CD4-positive, CD25-positive, alpha-beta regulatory T cell (primary cell): ENCODE measurements at regions not wholly inside any gene's neighbourhood (a gene's known extent, or its start where the extent isn't known, plus 50 kb on each side); places are given as distances from the start of the nearest gene placed in this dataset.

ENCODE experiments used
- ATAC-seq, 2 donors: fragments of 150-1000 bp; cut with Tn5 transposase; one replicate each; pipeline ENCODE4 v1.10.0; 2021; ENCODE audit warnings: low read depth in 2 of 2, moderate number of reproducible peaks in 2 of 2, moderate library complexity in 1 of 2
- DNase-seq, 3 donors: peaks; one replicate each; pipeline versions ENCODE4 v3.0.0 to v3.0.0-alpha.2; 2012 to 2022; ENCODE audit warnings: mixed read lengths in 1 of 3
- H3K27ac ChIP-seq: one replicate; pipeline ENCODE4 v1.7.0; 2013; ENCODE audit warnings: mild to moderate bottlenecking, low read length; ENCODE audit not compliant: insufficient read depth, poor library complexity, severe bottlenecking
- H3K27me3 ChIP-seq: one replicate; pipeline ENCODE4 v1.7.0; 2013; ENCODE audit warnings: low read length; ENCODE audit not compliant: control insufficient read depth, insufficient read depth
- H3K36me3 ChIP-seq: one replicate; pipeline ENCODE4 v1.7.0; 2013; ENCODE audit warnings: mild to moderate bottlenecking, low read length, moderate library complexity; ENCODE audit not compliant: control insufficient read depth, insufficient read depth
- H3K4me1 ChIP-seq: 2 replicates; pipeline ENCODE4 v1.7.0; 2013; ENCODE audit warnings: mild to moderate bottlenecking, low read length; ENCODE audit not compliant: insufficient read depth, control insufficient read depth, poor library complexity, severe bottlenecking
- H3K4me3 ChIP-seq: one replicate; pipeline ENCODE4 v1.7.0; 2013; ENCODE audit warnings: low read depth, mild to moderate bottlenecking, low read length, moderate library complexity
- H3K9me3 ChIP-seq, 2 experiments: 1 replicate in 1 of 2; 2 replicates in 1 of 2; pipeline ENCODE4 v1.7.0; 2013; ENCODE audit warnings: low read length in 2 of 2, mild to moderate bottlenecking in 1 of 2, moderate library complexity in 1 of 2; ENCODE audit not compliant: control insufficient read depth in 2 of 2
- H3K27ac Mint-ChIP-seq, 3 donors: one replicate each; pipeline ENCODE4 v1.8.0; 2020 to 2022; ENCODE audit warnings: mild to moderate bottlenecking in 3 of 3, mixed read lengths in 3 of 3, moderate library complexity in 2 of 3
- H3K27me3 Mint-ChIP-seq: one replicate; pipeline ENCODE4 v1.8.0; 2022; ENCODE audit warnings: mild to moderate bottlenecking, mixed read lengths
- H3K36me3 Mint-ChIP-seq: one replicate; pipeline ENCODE4 v1.8.0; 2020; ENCODE audit warnings: mixed read lengths
- H3K4me1 Mint-ChIP-seq, 4 donors: one replicate each; pipeline ENCODE4 v1.8.0; 2020 to 2022; ENCODE audit warnings: mixed read lengths in 4 of 4, mild to moderate bottlenecking in 1 of 4
- H3K4me3 Mint-ChIP-seq, 4 donors: one replicate each; pipeline ENCODE4 v1.8.0; 2020 to 2022; ENCODE audit warnings: mild to moderate bottlenecking in 4 of 4, mixed read lengths in 4 of 4, moderate library complexity in 3 of 4
- H3K9me3 Mint-ChIP-seq, 7 donors: one replicate each; pipeline ENCODE4 v1.8.0; 2020 to 2022; ENCODE audit warnings: mixed read lengths in 7 of 7, mild to moderate bottlenecking in 3 of 7, moderate library complexity in 2 of 7

DNA sequence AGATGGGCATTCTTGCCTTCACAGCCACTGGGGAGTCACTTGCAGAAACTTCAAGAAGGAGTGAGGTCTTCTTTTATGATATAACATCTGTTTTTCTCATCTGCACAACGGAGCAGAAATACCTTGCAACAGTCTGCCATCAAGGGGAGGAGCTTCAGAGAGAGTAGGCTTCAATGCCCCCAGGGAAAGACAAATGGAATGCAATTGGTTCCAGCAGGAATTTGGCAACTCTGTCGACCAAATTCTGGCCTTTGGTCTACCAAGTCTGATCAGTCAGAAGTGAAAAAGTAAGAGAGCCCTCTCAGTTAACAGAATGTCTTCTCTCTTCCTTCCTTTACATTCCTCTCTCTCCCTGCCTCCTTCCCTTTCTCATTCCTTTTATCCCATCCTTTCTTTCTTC, 229.3 kb downstream of the IDS start:
- no peak for DNase-seq
- H3K4me3 Mint-ChIP-seq: no peak overlapping the region
- no peak overlapping the region for H3K27ac ChIP-seq
- H3K9me3 Mint-ChIP-seq: no peaks in the 10 kb centered on the region
- H3K4me1 Mint-ChIP-seq: no peaks in the 10 kb centered on the region
- no peaks in the 10 kb centered on the region for H3K4me1 ChIP-seq
- H3K27me3 ChIP-seq: no peaks in the 10 kb centered on the region
- no peaks in the 10 kb centered on the region for H3K36me3 Mint-ChIP-seq
- no peaks in the 10 kb centered on the region for H3K9me3 ChIP-seq
- ATAC-seq: no peak
- H3K27ac Mint-ChIP-seq: no peak overlapping the region
- H3K4me3 ChIP-seq: no peak overlapping the region
- H3K36me3 ChIP-seq: no peaks in the 10 kb centered on the region
- no peaks in the 10 kb centered on the region for H3K27me3 Mint-ChIP-seq

DNA sequence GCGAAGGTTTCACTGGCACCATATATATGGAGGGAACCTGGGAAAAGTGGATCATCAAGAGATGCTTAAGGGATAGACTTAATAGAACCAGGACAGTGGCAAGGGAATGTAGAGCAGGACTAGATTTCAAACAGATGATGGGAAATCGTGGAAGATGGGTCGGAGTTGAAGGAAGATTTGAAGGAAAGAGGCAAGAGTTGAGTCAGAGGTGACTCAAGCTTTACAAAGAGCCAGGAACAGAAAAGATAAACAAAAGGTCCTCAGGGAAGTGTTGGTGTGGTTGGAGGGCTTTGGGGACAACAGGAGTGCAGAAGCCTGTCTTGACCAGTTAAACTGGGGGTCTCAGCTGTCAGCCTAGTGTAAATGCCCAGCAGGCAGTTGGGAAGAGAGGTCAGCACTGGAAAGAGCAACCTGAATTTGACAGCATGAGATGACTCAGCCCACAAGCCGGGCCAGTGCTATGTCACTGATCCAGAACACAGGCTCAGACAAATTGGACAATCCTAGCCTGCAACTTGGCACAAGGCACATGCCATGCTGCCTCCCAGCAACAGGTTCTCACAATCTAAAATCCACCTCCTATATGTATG, 230.5 kb downstream of the IDS start:
- H3K27ac Mint-ChIP-seq: no peak overlapping the region
- DNase-seq: no peak
- Histone ChIP-seq H3K9me3 (no peaks in the 10 kb centered on the region), H3K27me3 (no peaks in the 10 kb centered on the region), H3K36me3 (no peaks in the 10 kb centered on the region), H3K4me1 (no peaks in the 10 kb centered on the region), H3K27ac (no peak overlapping the region), H3K4me3 (no peak overlapping the region)
- no peak overlapping the region for H3K4me3 Mint-ChIP-seq
- H3K27me3 Mint-ChIP-seq: no peaks in the 10 kb centered on the region
- H3K9me3 Mint-ChIP-seq: no peaks in the 10 kb centered on the region
- no peaks in the 10 kb centered on the region for H3K36me3 Mint-ChIP-seq
- ATAC-seq: no peak
- no peaks in the 10 kb centered on the region for H3K4me1 Mint-ChIP-seq

DNA sequence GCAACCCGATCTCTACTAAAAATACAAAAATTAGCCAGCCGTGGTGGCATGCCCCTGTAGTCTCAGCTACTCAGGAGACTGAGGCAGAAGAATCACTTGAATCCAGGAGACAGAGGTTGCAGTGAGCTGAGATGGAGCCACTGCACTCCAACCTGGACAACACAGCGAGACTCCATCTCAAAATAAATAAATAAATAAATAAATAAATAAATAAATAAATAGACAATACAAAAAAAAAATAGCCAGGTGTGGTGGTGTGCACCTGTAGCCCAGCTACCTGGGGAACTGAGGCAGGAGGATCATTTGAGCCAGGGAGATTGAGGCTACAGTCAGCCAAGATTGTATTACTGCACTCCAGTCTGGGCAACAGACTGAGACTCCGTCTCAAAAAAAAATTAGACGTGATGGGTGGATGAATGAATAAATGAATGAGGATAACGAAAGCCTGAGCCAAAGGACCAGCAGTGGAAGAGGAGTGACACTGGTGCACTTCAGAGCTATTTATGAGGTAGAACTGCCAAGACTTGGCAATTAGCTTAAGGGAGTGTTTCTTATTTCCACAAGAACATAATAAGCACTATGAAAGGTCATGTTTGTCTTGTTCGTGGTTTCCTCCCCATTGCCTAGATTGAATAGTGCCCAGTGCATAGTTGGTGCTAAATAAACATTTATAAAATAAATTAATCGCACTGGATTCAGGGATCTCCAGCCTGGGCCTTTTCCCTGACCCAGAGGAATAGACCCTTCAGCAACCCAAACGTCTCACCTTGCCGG, 232.2 kb downstream of the IDS start:
- H3K9me3 ChIP-seq: no peaks in the 10 kb centered on the region
- no peak overlapping the region for H3K4me3 ChIP-seq
- DNase-seq (no peak), ATAC-seq (no peak)
- Mint-ChIP-seq H3K27me3 (no peaks in the 10 kb centered on the region), H3K36me3 (no peaks in the 10 kb centered on the region), H3K4me3 (no peak overlapping the region), H3K4me1 (no peaks in the 10 kb centered on the region), H3K27ac (no peak overlapping the region), H3K9me3 (no peaks in the 10 kb centered on the region)
- H3K27ac ChIP-seq: no peak overlapping the region
- no peaks in the 10 kb centered on the region for H3K27me3 ChIP-seq
- no peaks in the 10 kb centered on the region for H3K4me1 ChIP-seq
- H3K36me3 ChIP-seq: no peaks in the 10 kb centered on the region

DNA sequence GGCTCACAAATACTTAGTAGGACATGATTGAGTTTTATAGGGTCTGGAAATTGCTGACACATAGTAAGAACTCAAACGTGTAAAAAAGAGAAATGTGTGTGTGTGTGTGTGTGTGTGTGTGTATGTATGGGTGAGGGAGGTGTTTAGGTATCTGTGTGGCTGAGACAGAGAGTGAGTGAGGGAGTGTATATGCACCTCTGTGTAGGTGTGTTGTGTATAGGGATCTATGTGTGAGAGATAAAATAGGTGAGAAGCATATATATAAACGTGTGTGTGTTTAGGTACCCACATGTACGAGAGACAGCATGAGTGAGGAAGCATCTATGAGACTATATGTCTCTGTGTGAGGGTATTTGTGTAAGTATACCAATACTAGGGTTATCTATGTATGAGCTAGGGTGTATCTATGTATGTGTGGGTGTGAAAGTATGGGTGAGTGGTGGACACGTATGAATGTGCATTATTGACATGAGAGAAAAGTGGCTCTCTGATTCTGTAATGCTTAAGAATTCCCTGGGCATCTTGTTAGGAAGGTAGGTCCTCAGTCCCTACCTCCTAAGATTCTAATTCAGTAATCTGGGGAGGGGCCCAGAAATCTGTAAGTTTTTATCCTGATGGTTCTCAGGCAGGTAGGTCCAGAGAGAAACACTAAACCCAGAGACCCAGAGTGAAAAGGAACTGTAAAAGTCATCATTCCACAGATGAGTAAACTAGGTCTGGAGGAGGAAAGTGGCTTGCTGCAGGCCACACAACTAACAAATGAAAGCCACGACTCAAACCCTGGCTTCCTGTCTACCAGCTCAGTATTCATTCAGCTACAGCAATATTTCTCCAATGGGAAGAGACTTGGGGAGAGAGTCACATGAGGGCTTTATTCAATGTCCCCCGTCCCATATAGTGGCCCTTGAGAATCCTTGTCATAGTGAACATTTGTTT, 237.0 kb downstream of the IDS start:
- Mint-ChIP-seq H3K36me3 (no peaks in the 10 kb centered on the region), H3K4me1 (no peaks in the 10 kb centered on the region), H3K4me3 (no peak overlapping the region), H3K27me3 (no peaks in the 10 kb centered on the region), H3K9me3 (peaks cover 0 to 10% (median 0%) of the 10 kb centered on the region in 7 donors), H3K27ac (no peak overlapping the region)
- Histone ChIP-seq H3K27ac (no peak overlapping the region), H3K36me3 (no peaks in the 10 kb centered on the region), H3K4me3 (no peak overlapping the region), H3K4me1 (no peaks in the 10 kb centered on the region), H3K9me3 (no peaks in the 10 kb centered on the region), H3K27me3 (no peaks in the 10 kb centered on the region)
- DNase-seq (no peak), ATAC-seq (no peak)

DNA sequence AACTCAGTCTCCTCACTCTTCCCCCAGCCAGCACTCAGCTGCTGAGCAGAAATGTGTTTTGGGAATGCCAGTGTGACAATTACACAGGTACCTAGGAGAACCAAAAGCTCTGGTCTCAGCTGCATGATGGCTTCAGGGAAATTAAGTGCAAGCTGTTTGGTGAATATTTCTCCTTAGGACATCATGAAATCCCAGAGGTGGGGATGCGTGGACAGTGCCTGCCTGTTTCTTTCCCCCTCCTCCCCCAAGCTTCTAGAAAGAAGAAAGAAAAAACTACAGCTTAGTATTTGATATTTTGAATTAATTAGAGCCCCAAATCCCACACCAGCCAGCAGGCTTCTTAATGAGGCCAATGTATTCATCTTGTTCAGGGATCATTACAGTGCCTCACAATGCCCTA, 243.0 kb downstream of the IDS start:
- ATAC-seq (no peak), DNase-seq (no peak)
- Mint-ChIP-seq H3K4me3 (no peak overlapping the region), H3K27ac (no peak overlapping the region), H3K36me3 (no peaks in the 10 kb centered on the region), H3K9me3 (peaks cover 0 to 10% (median 0%) of the 10 kb centered on the region in 7 donors), H3K4me1 (no peaks in the 10 kb centered on the region), H3K27me3 (peaks cover under 1% of the 10 kb centered on the region)
- Histone ChIP-seq H3K4me3 (no peak overlapping the region), H3K27me3 (no peaks in the 10 kb centered on the region), H3K4me1 (no peaks in the 10 kb centered on the region), H3K27ac (no peak overlapping the region), H3K36me3 (no peaks in the 10 kb centered on the region), H3K9me3 (no peaks in the 10 kb centered on the region)

DNA sequence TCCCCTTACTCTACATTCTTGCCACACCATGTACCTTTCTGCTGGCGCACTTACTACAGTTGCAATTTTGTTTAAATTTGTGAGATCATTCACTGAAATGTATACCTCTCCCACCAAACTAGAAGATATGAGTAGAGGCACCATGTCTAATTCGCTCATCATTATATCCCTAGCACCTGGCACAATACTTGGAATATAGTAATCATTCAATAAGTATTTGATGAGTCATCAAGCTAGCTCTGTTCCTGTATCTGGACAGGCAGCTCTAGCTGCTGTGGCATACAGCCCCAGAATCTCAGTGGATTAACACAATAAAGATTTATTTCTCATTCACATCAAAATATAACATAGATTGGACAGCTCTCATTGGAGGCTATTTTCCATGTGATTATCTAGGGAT, 245.9 kb downstream of the IDS start:
- peaks cover 0 to 2% (median 0%) of the 10 kb centered on the region in 7 donors for H3K9me3 Mint-ChIP-seq
- Histone ChIP-seq H3K4me3 (no peak overlapping the region), H3K36me3 (no peaks in the 10 kb centered on the region), H3K9me3 (no peaks in the 10 kb centered on the region), H3K27ac (no peak overlapping the region), H3K27me3 (no peaks in the 10 kb centered on the region), H3K4me1 (no peaks in the 10 kb centered on the region)
- no peak overlapping the region for H3K4me3 Mint-ChIP-seq
- no peak for DNase-seq
- no peaks in the 10 kb centered on the region for H3K4me1 Mint-ChIP-seq
- ATAC-seq: no peak
- no peaks in the 10 kb centered on the region for H3K36me3 Mint-ChIP-seq
- H3K27ac Mint-ChIP-seq: no peak overlapping the region
- H3K27me3 Mint-ChIP-seq: peaks cover 6% of the 10 kb centered on the region

DNA sequence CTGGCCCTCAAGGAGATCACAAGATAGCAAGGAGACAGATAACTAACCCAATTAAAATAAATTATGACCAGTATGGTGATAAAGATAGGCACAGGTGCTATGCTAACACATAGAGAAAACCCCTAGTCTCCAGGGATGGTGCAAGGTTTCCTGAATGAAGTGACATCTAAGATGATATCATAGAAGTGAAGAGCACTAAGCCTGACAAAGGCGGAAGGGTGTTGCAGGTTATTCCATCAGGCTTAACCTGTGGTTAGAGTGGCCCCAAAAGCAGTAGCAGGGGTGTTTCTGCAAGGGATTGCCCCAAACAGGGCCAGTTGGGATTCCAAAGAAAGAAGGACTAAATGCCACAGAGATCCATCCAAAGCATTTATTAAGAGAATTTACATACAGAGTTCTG, 249.2 kb downstream of the IDS start:
- ATAC-seq: no peak
- no peak overlapping the region for H3K4me3 Mint-ChIP-seq
- no peaks in the 10 kb centered on the region for H3K36me3 Mint-ChIP-seq

More for the DNA sequence above, 249.2 kb downstream of the IDS start:
- peaks cover 6% of the 10 kb centered on the region for H3K27me3 Mint-ChIP-seq
- no peak overlapping the region for H3K4me3 ChIP-seq
- H3K4me1 Mint-ChIP-seq: no peaks in the 10 kb centered on the region
- no peak overlapping the region for H3K27ac Mint-ChIP-seq
- DNase-seq: no peak
- no peaks in the 10 kb centered on the region for H3K27me3 ChIP-seq
- peaks cover 0 to 2% (median 0%) of the 10 kb centered on the region in 7 donors for H3K9me3 Mint-ChIP-seq
- H3K36me3 ChIP-seq: no peaks in the 10 kb centered on the region
- H3K27ac ChIP-seq: no peak overlapping the region
- no peaks in the 10 kb centered on the region for H3K9me3 ChIP-seq
- no peaks in the 10 kb centered on the region for H3K4me1 ChIP-seq
